M059J (cell line): ENCODE measurements at regions not wholly inside any gene's neighbourhood (a gene's known extent, or its start where the extent isn't known, plus 50 kb on each side); places are given as distances from the start of the nearest gene placed in this dataset.
"Not testable (repeated sequence)": the region's sequence is repeated elsewhere in the genome, so short reads cannot be mapped to it uniquely, and the experiment has no call there.

Experiments used
- DNase-seq: peaks from one replicate; pipeline ENCODE4 v3.0.0-alpha.2; 2012; ENCODE audit warnings: low read depth

- DNase-seq = no peak
Measured at GRCh38 chrX:137198040-137198439, 164.2 kb upstream of the GPR101 start.

GRCh38 chrX:137195991-137196390 lies 162.2 kb upstream of the GPR101 start:
- peak; percentile 57 for DNase-seq

GRCh38 chrX:137195296-137195695 lies 161.5 kb upstream of the GPR101 start:
- DNase-seq = no peak

GRCh38 chrX:137194164-137194563 lies 160.4 kb upstream of the GPR101 start:
- DNase-seq = peak; percentile 29

GRCh38 chrX:137187540-137187939 lies 153.7 kb upstream of the GPR101 start:
- no peak for DNase-seq

DNA sequence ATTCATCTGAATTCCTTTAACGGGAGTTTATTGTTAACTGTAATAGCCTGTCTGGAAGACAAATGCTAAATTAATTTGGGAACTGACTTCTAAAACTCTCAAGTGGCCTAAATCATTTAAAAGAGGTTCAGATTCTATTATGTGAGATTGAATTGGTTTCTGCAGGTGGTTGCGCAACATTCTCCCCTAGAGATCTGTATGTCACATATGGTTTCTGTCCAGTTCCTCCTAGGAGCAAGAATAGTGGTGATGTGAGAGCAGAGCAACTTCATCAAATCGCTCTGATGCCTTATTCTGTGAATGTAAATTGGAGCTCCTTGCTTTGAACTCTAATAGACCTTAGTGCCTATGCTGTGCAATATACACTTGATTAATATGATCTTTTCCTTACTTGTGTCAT lies 144.6 kb upstream of the GPR101 start:
- no peak for DNase-seq

DNA sequence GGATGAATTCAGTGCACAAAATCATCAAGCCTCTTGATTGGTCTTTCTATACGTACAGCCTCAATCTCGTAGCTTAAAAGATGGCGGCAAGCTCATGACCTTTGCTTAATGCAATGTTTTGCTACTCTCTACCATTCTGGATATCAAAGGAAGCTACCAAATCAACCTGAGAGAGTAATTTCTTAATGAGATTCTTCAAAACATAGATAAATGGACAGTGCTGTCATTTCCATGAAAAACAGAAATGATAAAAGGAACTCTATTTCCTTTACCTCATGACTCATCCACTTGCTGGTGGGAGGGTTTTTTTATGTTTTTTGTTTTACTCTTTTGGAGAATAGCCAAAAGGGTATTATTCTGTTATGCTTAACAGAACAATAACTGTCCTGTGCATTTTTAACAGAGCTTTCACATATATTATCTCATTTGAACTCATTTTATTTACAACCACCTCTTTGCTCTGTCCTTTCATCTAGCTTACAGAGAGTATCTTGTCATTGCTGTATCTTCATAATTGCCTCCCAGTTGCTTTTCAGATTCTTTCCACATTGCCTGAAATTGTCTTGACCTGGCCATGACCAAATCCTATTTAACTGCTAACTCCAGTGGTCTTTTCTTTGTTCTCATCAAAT lies 138.6 kb upstream of the GPR101 start:
- no peak for DNase-seq

GRCh38 chrX:137171626-137172025 lies 137.8 kb upstream of the GPR101 start:
- DNase-seq = no peak

DNA sequence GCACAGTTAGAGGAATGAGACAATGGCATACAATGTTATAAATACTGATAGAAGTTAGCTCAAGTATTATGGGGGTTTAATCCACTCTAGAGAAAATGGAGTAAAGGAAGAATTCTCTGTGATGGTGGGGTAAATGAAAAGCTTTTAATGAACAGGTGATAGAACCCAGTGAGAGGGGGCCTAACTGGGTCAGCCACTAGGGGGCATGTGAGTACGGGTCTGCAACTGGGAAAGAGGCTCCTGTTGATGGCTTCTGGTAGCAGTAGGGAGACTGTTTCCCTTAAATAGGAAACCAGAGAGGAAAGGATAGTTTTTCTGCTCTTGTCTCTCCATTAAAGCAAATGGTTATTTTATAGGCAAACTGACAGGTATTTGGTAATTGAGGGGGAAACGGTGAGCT lies 132.8 kb upstream of the GPR101 start:
- DNase-seq = peak; percentile 1

GRCh38 chrX:137164329-137164728 lies 130.5 kb upstream of the GPR101 start:
- no peak for DNase-seq

GRCh38 chrX:137151403-137151802 lies 117.6 kb upstream of the GPR101 start:
- no peak for DNase-seq

GRCh38 chrX:137143864-137144263 lies 110.1 kb upstream of the GPR101 start:
- no peak for DNase-seq

GRCh38 chrX:137122651-137123050 lies 88.9 kb upstream of the GPR101 start:
- not testable (repeated sequence) for DNase-seq

DNA sequence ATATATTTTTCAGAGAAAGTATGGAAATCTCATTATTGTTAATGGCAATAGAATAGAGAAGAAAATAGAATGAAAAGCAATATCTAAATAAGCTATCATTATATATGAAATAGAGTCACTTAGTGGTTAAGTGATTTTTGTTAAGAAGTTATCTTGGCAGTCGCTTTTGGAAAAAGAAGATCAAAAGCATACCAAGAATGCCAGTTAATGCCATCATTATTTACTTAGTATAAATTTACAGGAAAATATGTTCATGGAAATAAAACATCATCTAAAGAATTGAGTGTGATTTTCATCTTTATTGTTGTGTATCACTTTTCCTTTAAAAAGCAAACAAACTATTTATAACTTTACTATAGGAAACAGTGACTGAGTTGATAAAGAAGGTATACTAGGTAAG lies 85.3 kb upstream of the GPR101 start:
- DNase-seq = no peak

GRCh38 chrX:137118536-137118935 lies 84.7 kb upstream of the GPR101 start:
- no peak for DNase-seq

GRCh38 chrX:137118136-137118535 lies 84.3 kb upstream of the GPR101 start:
- DNase-seq = no peak

DNA sequence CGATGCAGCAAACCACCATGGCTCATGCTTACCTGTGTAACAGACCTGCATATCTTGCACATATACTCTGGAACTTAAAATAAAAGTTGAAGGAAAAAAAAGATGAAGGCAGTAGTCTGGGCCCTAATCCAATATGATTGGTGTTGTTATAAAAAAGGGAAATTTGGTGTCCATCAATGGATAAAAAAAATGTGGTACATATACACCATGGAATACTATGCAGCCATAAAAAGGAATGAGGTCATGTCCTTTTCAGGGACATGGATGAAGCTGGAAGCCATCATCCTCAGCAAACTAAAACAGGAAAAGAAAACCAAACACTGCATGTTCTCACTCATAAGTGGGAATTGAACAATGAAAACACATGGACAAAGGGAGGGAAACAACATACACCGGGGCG lies 74.1 kb upstream of the GPR101 start:
- not testable (repeated sequence) for DNase-seq

- no peak for DNase-seq
Measured at GRCh38 chrX:137101273-137101990, 67.6 kb upstream of the GPR101 start.
